GM21526 (cell line): ENCODE measurements at regions not wholly inside any gene's neighbourhood (a gene's known extent, or its start where the extent isn't known, plus 50 kb on each side); places are given as distances from the start of the nearest gene placed in this dataset.
"Not testable (repeated sequence)": the region's sequence is repeated elsewhere in the genome, so short reads cannot be mapped to it uniquely, and the experiment has no call there.

Experiments
- ATAC-seq: cut with Tn5 transposase; IDR thresholded peaks from one replicate; pipeline ENCODE4 v1.9.1; 2021; ENCODE audit warnings: moderate library complexity; ENCODE audit not compliant: unreplicated experiment, low FRiP score

DNA sequence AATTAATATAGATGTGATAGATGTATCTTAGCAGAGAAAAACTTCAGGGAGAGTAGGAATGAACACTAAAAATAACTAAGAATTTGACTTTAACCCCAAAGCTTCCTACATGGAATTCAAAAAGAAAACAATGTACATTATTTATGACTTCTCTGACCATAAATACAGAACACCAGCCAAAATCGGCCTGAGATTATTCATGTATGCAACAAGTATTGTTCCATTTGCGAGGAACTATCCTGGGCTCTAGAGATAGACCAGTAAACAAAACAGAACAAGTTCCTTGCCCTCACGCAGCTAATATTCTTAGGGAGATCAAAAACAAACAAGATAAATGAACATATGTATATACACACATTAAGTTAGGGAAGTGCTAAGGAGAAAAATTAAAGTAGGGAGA lies 432.3 kb upstream of the SOX5 start:
- no peak for ATAC-seq

GRCh38 chr12:24379861-24380521 lies 430.5 kb upstream of the SOX5 start:
- ATAC-seq = no peak

GRCh38 chr12:24379433-24379832 lies 430.0 kb upstream of the SOX5 start:
- no peak for ATAC-seq

- peak; percentile 85 for ATAC-seq
Measured at GRCh38 chr12:24378548-24379407, 429.3 kb upstream of the SOX5 start.

GRCh38 chr12:24374452-24374851 lies 425.0 kb upstream of the SOX5 start:
- no peak for ATAC-seq

- ATAC-seq = no peak
Measured at GRCh38 chr12:24373004-24373403, 423.5 kb upstream of the SOX5 start.

GRCh38 chr12:24366514-24366913 lies 417.0 kb upstream of the SOX5 start:
- no peak for ATAC-seq

- no peak for ATAC-seq
Measured at GRCh38 chr12:24364921-24365320, 415.5 kb upstream of the SOX5 start.

- ATAC-seq = no peak
Measured at GRCh38 chr12:24363177-24363754, 413.8 kb upstream of the SOX5 start.

DNA sequence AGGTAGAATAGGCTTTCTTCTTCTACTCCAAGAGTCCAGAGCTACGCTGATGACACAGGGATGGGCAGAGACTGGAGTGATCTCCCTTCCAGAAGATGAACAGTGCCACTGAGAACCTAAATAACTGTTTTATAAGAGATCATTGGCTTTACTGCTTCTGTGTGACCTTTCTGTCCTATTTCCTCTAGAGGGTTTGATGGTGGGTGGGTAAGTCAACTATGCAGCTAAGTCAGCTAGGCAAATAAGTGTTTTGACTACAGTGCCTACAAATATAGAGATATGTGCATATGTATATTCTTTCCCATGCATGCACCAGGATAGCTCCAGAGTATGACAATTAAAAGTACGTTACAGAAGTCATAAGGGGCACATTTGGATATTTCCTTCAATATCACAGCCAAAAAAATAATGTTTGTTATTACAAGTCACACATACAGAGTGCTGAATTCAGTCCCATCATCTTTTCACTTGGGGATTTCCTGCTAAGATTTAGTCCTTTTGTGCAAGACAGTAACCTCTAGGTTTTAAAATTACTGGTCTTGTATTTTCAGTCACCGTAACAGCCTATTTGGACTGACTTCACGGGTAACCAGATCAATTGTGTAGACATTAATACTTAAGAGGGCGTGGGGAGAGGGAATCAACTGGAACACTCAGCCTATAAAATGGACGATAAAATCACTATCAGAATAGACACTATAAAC lies 412.6 kb upstream of the SOX5 start:
- no peak for ATAC-seq

DNA sequence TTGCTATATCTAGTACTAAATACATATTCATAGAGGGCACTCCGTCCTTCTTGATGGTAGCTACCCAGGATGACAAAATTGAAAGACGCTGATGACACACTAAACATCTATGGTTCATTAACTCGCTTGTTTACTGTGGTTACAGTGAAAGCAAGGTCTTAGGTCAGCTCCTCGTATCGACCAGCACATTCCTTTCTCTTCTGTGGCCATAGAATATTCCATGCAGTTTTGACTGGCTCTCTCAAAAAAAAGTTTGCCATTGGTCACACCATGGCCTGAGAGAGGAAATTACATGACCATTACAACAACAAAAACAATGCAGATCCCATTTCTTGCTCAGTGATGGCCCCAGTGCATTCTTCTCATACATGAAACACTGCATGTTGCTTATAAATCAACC lies 411.4 kb upstream of the SOX5 start:
- ATAC-seq = peak; percentile 68

DNA sequence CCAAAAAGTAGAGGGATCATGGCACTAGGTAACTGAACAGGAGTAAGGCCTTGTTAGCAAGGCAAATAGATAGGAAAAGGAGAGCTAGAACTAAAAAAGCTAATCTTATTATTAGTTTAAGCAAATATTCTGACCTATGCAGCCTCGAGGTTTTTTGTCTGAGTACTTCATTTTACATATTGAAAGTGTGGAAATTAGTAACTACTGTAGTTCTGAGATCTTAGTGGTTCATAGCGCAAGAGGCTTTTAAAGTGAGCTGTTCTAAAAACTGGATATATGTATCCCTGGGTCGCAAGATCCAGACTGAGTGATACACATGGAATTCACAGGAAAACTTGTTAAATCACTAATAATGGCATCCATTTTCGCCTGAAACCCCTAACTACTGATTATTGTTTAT lies 411.0 kb upstream of the SOX5 start:
- ATAC-seq = peak; percentile 30

GRCh38 chr12:24360057-24360456 lies 410.6 kb upstream of the SOX5 start:
- no peak for ATAC-seq

DNA sequence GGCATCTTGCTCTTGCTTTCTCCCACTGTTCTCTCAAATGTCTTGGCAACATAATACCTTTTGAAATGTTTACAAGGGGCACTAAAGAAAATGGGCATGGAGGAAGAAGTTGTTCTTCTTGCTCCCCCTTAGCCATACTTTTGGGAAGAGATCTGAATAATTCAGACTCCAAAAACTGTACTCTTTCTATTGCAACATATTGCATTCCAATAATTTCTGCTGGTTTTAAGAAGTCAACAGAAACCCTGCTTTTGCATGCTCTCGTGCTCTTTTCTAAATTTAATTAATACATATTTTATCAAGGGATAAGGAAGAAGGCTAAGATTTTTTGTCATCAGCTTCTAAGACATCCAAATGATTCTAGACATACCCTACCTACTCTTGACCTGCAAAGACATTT lies 409.9 kb upstream of the SOX5 start:
- ATAC-seq = no peak

DNA sequence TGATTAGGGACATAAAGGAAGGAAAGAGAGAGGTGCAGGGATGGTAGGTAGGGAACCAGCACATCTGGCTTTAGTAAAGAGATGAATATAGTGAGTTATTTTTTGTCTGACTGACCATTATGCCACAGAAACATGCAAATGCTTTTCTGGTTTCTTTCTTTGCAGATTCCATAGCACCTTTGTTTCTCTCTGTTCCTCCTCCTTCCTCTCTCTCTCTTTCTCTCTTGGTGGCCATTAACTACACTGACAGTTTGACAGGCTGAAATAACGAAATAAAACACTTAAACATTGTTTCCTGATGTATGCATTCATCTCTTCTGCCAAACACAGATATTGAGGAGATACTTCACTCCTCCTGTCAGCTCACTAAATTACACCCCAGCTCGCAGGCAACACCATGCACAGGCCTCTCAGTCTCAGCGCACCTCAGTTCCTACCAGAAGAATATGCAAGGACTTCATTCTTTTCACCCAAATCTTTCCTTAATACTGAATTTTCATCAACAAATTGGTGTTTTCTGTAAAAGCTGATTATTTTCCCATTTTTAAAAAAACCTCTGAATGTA lies 406.9 kb upstream of the SOX5 start:
- ATAC-seq = peak; percentile 83

GRCh38 chr12:24352363-24352762 lies 402.9 kb upstream of the SOX5 start:
- no peak for ATAC-seq

- no peak for ATAC-seq
Measured at GRCh38 chr12:24349051-24349799, 399.8 kb upstream of the SOX5 start.

DNA sequence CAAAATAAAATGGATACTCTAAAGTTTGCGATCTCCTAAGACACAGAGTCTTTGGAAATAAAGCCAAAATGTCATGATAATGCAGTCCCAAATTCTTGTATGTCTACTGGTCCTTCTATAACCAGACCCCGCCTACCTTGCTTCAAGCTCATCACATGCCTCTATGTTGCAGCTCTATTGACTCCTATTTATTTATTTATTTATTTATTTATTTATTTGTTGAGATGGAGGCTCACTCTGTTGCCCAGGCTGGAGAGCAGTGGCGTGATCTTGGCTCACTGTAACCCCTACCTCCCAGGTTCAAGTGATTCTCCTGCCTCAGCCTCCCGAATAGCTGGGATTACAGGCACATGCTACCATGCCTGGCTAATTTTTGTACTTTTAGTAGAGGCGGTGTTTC lies 398.7 kb upstream of the SOX5 start:
- not testable (repeated sequence) for ATAC-seq

DNA sequence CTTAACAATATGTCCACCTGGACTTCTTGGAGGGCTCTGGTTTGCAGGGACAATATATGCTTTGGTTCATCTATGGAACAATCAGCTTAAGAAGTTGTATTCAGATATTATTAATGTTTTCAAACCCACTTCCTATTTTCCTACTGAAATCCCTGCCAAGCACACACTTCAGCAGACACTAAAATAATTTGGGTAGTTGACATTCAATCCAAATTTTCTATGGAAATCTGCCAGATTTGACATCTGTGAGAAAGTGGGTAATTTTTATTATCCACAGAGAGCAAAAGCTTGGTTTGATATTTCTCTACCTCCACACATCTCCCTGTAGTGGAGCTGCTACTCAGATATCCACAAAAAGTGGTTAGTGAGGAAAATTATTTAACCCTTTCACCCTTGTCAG lies 378.8 kb upstream of the SOX5 start:
- ATAC-seq = no peak

GRCh38 chr12:24325331-24325730 lies 375.9 kb upstream of the SOX5 start:
- no peak for ATAC-seq
